ENCODE measurements at regions not wholly inside any gene's neighbourhood (a gene's known extent, or its start where the extent isn't known, plus 50 kb on each side); places are given as distances from the start of the nearest gene placed in this dataset.
A peak's percentile ranks its signal among the peaks of the same experiment; 100 is the strongest.

DNA sequence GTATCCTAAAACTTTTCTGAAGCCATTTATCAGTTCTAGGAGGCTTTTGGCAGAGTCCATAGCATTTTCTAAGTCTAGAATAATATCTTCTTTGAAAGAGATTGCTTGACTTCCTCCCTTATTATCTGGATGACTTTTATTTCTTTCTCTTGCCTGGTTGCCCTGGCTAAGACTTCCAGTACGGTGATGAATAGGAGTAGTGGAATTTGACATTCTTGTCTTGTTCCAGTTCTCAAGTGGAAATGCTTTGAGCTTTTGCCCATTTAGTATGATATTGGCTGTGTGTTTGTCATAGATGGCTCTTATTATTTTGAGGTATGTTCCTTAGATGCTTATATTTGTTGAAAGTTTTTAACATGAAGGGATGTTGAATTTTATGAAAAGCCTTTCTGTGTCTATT is 1647.9 kb downstream of the PLA2G4A start:
- TF ChIP-seq, protein P1, sequence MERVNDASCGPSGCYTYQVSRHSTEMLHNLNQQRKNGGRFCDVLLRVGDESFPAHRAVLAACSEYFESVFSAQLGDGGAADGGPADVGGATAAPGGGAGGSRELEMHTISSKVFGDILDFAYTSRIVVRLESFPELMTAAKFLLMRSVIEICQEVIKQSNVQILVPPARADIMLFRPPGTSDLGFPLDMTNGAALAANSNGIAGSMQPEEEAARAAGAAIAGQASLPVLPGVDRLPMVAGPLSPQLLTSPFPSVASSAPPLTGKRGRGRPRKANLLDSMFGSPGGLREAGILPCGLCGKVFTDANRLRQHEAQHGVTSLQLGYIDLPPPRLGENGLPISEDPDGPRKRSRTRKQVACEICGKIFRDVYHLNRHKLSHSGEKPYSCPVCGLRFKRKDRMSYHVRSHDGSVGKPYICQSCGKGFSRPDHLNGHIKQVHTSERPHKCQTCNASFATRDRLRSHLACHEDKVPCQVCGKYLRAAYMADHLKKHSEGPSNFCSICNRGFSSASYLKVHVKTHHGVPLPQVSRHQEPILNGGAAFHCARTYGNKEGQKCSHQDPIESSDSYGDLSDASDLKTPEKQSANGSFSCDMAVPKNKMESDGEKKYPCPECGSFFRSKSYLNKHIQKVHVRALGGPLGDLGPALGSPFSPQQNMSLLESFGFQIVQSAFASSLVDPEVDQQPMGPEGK (CRISPR knock-in tag; IDR thresholded peaks at IDR 0.05; ENCODE audit: borderline replicate concordance) = no peak
- TF ChIP-seq TCF4 (CRISPR knock-in tag; IDR thresholded peaks at IDR 0.05; ENCODE audit: borderline replicate concordance) = no peak
- no peak for TF ChIP-seq ZFP30 (CRISPR knock-in tag; IDR thresholded peaks at IDR 0.05)
- no peak for TF ChIP-seq ZNF70 (CRISPR knock-in tag; IDR thresholded peaks at IDR 0.05)
- TF ChIP-seq ISL1 (CRISPR knock-in tag; IDR thresholded peaks at IDR 0.05) = no peak
- no peak for TF ChIP-seq CSDC2 (CRISPR knock-in tag; IDR thresholded peaks at IDR 0.05)
- no peak for TF ChIP-seq ZFP3 (CRISPR knock-in tag; IDR thresholded peaks at IDR 0.05)
- TF ChIP-seq TOX (CRISPR knock-in tag; IDR thresholded peaks at IDR 0.05; ENCODE audit: borderline replicate concordance) = no peak
- TF ChIP-seq OSR1 (CRISPR knock-in tag; IDR thresholded peaks at IDR 0.05) = no peak
- TF ChIP-seq SNAI2 (CRISPR knock-in tag; IDR thresholded peaks at IDR 0.05) = no peak
- TF ChIP-seq, protein P2, sequence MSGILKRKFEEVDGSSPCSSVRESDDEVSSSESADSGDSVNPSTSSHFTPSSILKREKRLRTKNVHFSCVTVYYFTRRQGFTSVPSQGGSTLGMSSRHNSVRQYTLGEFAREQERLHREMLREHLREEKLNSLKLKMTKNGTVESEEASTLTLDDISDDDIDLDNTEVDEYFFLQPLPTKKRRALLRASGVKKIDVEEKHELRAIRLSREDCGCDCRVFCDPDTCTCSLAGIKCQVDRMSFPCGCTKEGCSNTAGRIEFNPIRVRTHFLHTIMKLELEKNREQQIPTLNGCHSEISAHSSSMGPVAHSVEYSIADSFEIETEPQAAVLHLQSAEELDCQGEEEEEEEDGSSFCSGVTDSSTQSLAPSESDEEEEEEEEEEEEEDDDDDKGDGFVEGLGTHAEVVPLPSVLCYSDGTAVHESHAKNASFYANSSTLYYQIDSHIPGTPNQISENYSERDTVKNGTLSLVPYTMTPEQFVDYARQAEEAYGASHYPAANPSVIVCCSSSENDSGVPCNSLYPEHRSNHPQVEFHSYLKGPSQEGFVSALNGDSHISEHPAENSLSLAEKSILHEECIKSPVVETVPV (CRISPR knock-in tag; IDR thresholded peaks at IDR 0.05) = no peak
- no peak for TF ChIP-seq PPARA (CRISPR knock-in tag; IDR thresholded peaks at IDR 0.05; ENCODE audit: borderline replicate concordance)
- TF ChIP-seq ZNF8 (CRISPR knock-in tag; IDR thresholded peaks at IDR 0.05) = no peak
- ATAC-seq = no peak

DNA sequence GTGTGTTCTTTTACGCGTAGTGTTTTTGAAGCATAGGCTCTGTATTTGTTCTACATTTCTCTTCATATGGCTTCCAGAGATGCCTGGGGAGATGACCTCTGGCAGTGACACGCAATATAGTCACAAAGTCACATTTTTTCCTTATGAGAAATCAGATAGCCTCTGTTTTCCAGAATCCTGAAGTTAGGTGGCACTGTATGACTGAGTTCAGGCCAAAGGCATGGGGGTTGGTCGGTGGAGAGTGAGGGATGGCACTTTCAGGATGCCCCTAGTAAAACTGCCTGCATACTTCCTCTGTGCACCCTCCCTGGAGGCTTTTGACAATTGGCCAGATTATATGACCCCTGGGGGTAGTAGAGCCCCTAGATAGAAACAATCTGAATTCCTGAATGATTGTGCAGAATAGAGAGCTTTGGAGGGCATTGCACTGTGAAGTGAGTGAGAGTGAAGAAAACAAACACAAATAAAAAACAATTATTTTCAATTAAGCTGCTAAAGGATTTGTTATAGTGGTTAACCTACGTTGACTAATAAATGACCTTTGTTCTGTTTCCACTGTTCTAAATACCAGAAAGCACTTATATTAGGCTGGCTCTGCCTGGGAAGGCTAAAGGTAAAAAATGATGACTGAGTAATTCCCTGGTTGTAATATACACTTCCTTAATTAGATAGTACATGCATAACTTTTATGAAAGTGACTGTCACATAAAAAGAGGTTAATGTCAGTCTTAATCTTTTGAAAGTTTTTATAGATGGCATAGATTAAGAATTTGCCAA is 1660.8 kb downstream of the PLA2G4A start:
- TF ChIP-seq ZNF565 (CRISPR knock-in tag; conservative IDR thresholded peaks at IDR 0.05; ENCODE audit: low read depth) (no peak), ISL1 (CRISPR knock-in tag; IDR thresholded peaks at IDR 0.05) (no peak), OSR1 (CRISPR knock-in tag; IDR thresholded peaks at IDR 0.05) (no peak)
- ATAC-seq = peak; percentile 96

DNA sequence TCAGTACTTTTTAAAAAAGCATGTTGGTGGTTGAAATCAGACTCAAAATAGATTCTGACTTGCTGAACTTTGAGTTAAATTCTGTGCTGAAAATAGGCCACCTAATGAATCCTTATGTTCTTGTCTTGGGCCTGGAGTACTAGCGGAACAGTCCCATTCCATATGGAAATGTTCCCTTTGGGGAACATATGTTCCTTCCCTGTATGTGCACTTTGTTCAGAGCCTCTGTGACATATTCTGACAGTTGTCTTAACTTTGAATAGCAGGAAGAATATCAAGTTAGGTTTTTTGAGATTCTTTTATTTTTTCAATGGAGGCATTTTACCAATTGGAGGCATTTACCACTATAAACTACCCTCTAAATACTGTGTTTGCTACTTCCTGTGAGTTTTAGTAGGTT is 1667.8 kb downstream of the PLA2G4A start:
- TF ChIP-seq, protein P3, sequence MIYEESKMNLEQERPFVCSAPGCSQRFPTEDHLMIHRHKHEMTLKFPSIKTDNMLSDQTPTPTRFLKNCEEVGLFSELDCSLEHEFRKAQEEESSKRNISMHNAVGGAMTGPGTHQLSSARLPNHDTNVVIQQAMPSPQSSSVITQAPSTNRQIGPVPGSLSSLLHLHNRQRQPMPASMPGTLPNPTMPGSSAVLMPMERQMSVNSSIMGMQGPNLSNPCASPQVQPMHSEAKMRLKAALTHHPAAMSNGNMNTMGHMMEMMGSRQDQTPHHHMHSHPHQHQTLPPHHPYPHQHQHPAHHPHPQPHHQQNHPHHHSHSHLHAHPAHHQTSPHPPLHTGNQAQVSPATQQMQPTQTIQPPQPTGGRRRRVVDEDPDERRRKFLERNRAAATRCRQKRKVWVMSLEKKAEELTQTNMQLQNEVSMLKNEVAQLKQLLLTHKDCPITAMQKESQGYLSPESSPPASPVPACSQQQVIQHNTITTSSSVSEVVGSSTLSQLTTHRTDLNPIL (CRISPR knock-in tag; IDR thresholded peaks at IDR 0.05; ENCODE audit: low read depth) = no peak
- TF ChIP-seq, protein P4, sequence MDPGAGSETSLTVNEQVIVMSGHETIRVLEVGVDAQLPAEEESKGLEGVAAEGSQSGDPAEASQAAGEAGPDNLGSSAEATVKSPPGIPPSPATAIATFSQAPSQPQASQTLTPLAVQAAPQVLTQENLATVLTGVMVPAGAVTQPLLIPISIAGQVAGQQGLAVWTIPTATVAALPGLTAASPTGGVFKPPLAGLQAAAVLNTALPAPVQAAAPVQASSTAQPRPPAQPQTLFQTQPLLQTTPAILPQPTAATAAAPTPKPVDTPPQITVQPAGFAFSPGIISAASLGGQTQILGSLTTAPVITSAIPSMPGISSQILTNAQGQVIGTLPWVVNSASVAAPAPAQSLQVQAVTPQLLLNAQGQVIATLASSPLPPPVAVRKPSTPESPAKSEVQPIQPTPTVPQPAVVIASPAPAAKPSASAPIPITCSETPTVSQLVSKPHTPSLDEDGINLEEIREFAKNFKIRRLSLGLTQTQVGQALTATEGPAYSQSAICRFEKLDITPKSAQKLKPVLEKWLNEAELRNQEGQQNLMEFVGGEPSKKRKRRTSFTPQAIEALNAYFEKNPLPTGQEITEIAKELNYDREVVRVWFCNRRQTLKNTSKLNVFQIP (CRISPR knock-in tag; IDR thresholded peaks at IDR 0.05; ENCODE audit: borderline replicate concordance, low read depth) = no peak
- TF ChIP-seq GLIS3 (CRISPR knock-in tag; IDR thresholded peaks at IDR 0.05) (no peak), ISL1 (CRISPR knock-in tag; IDR thresholded peaks at IDR 0.05) (no peak), ZC3H10 (CRISPR knock-in tag; IDR thresholded peaks at IDR 0.05) (no peak), ZNF70 (CRISPR knock-in tag; IDR thresholded peaks at IDR 0.05) (no peak), ESRRG (CRISPR knock-in tag; IDR thresholded peaks at IDR 0.05) (no peak), TCF4 (CRISPR knock-in tag; IDR thresholded peaks at IDR 0.05; ENCODE audit: borderline replicate concordance) (no peak), OSR1 (CRISPR knock-in tag; IDR thresholded peaks at IDR 0.05) (no peak)
- TF ChIP-seq, protein P1 (CRISPR knock-in tag; IDR thresholded peaks at IDR 0.05; ENCODE audit: borderline replicate concordance) = no peak

DNA sequence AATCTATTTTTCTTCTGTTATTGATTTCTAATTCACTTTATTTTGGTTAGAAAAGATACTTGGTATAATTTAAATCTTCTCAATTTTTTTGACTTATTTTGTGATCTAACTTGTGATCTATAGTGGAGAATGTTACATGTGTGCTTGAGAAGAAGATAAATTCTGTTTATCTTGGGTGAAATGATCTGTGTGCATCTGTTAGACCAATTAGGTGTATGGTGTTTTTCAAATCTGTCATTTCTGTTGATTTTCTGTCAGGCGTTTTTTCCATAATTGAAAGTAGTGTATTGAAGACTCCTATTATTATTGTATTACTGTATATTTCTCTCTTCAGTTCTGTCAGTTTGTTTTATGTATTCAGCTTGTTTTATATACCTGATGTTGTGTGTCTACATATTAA is 1668.3 kb downstream of the PLA2G4A start:
- ATAC-seq = no peak
- TF ChIP-seq, protein P1 (CRISPR knock-in tag; IDR thresholded peaks at IDR 0.05; ENCODE audit: borderline replicate concordance) = no peak
- TF ChIP-seq RARB (CRISPR knock-in tag; IDR thresholded peaks at IDR 0.05) = no peak
- TF ChIP-seq, protein P4 (CRISPR knock-in tag; IDR thresholded peaks at IDR 0.05; ENCODE audit: borderline replicate concordance, low read depth) = no peak

More for the DNA sequence above, 1667.8 kb downstream of the PLA2G4A start:
- ATAC-seq = no peak

Data from SK-N-SH treated with all-trans-retinoic acid at 6 μM for 48 hours (cell line).